GM12878 (cell line): ENCODE measurements at regions not wholly inside any gene's neighbourhood (a gene's known extent, or its start where the extent isn't known, plus 50 kb on each side); places are given as distances from the start of the nearest gene placed in this dataset.

Source experiments
- CHD4 ChIP-seq: fragments of 200-600 bp; sonication (generic); IDR thresholded peaks from 2 replicates; pipeline ENCODE4 v1.6.1; 2016; ENCODE audit warnings: mild to moderate bottlenecking
- ETV6 ChIP-seq, 2 experiments: fragments of 450-650 bp in 1 of 2; IDR thresholded peaks in 1 of 2; conservative IDR thresholded peaks in 1 of 2; 2 replicates each; pipeline ENCODE4 v1.6.1; 2014; ENCODE audit warnings: antibody characterized with exemption in 1 of 2, borderline replicate concordance in 1 of 2, low read depth in 1 of 2, mild to moderate bottlenecking in 1 of 2, moderate library complexity in 1 of 2
- NR2C2 ChIP-seq: IDR thresholded peaks from 2 replicates; pipeline ENCODE4 v1.6.1; 2011; ENCODE audit warnings: borderline replicate concordance, low read depth; ENCODE audit not compliant: control insufficient read depth, insufficient read length
- POLR2A ChIP-seq: IDR thresholded peaks from 2 replicates; pipeline ENCODE4 v1.6.1; 2011; ENCODE audit warnings: low read depth, mild to moderate bottlenecking, low read length
- TF ChIP-seq, protein P1 (sequence below), 3 experiments: IDR thresholded peaks in 2 of 3; conservative IDR thresholded peaks in 1 of 3; 2 replicates each; pipeline ENCODE4 v1.5.1; 2011; ENCODE audit warnings: low read depth in 3 of 3, low read length in 3 of 3, mild to moderate bottlenecking in 3 of 3, control low read depth in 2 of 3, moderate library complexity in 2 of 3, inconsistent platforms in 1 of 3, mixed read lengths in 1 of 3; ENCODE audit not compliant: control insufficient read depth in 2 of 3, insufficient read depth in 1 of 3; ENCODE audit errors: extremely low read depth in 1 of 3
- TF ChIP-seq, protein P2 (sequence below): fragments of 450-650 bp; formaldehyde crosslinking; IDR thresholded peaks from 2 replicates; pipeline ENCODE4 v1.5.0; 2022; ENCODE audit warnings: mild to moderate bottlenecking, missing genetic modification characterization

DNA sequence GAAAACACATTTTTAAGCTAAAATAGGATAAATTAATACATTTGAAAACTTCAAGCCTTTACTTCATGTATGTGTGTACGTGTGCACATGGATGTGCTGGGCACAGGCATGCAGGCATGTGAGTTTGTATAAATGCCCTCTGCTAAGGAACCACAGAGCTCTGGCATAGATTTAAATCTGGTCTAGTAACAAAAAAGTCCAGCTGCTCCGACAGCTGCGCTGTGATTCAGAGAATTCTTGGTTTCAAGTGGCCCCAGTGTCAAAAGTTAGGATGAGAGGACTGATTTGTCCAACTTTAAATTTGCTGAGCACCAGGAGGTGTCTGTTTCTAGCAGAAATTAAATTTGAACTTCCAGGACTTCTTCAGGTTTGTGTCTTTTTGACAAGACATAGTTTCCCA lies 203.7 kb upstream of the TUT7 start:
- no peak for TF ChIP-seq NR2C2
- no peak for TF ChIP-seq POLR2A
- TF ChIP-seq, protein P1, sequence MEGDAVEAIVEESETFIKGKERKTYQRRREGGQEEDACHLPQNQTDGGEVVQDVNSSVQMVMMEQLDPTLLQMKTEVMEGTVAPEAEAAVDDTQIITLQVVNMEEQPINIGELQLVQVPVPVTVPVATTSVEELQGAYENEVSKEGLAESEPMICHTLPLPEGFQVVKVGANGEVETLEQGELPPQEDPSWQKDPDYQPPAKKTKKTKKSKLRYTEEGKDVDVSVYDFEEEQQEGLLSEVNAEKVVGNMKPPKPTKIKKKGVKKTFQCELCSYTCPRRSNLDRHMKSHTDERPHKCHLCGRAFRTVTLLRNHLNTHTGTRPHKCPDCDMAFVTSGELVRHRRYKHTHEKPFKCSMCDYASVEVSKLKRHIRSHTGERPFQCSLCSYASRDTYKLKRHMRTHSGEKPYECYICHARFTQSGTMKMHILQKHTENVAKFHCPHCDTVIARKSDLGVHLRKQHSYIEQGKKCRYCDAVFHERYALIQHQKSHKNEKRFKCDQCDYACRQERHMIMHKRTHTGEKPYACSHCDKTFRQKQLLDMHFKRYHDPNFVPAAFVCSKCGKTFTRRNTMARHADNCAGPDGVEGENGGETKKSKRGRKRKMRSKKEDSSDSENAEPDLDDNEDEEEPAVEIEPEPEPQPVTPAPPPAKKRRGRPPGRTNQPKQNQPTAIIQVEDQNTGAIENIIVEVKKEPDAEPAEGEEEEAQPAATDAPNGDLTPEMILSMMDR (IDR thresholded peaks at IDR 0.05 in 2 of 3, conservative IDR thresholded peaks at IDR 0.05 in 1 of 3; ENCODE audit: control insufficient read depth in 2 of 3, extremely low read depth in 1 of 3, insufficient read depth in 1 of 3, low read depth in 3 of 3, low read length in 3 of 3): no peak
- no peak for TF ChIP-seq ETV6 (conservative IDR thresholded peaks at IDR 0.05 in 1 of 2, IDR thresholded peaks at IDR 0.05 in 1 of 2; ENCODE audit: borderline replicate concordance in 1 of 2, low read depth in 1 of 2)
- TF ChIP-seq CHD4: no peak
- TF ChIP-seq, protein P2, sequence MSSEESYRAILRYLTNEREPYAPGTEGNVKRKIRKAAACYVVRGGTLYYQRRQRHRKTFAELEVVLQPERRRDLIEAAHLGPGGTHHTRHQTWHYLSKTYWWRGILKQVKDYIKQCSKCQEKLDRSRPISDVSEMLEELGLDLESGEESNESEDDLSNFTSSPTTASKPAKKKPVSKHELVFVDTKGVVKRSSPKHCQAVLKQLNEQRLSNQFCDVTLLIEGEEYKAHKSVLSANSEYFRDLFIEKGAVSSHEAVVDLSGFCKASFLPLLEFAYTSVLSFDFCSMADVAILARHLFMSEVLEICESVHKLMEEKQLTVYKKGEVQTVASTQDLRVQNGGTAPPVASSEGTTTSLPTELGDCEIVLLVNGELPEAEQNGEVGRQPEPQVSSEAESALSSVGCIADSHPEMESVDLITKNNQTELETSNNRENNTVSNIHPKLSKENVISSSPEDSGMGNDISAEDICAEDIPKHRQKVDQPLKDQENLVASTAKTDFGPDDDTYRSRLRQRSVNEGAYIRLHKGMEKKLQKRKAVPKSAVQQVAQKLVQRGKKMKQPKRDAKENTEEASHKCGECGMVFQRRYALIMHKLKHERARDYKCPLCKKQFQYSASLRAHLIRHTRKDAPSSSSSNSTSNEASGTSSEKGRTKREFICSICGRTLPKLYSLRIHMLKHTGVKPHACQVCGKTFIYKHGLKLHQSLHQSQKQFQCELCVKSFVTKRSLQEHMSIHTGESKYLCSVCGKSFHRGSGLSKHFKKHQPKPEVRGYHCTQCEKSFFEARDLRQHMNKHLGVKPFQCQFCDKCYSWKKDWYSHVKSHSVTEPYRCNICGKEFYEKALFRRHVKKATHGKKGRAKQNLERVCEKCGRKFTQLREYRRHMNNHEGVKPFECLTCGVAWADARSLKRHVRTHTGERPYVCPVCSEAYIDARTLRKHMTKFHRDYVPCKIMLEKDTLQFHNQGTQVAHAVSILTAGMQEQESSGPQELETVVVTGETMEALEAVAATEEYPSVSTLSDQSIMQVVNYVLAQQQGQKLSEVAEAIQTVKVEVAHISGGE (CRISPR knock-in tag): no peak
